Panc1 (cell line): ENCODE measurements at regions not wholly inside any gene's neighbourhood (a gene's known extent, or its start where the extent isn't known, plus 50 kb on each side); places are given as distances from the start of the nearest gene placed in this dataset.

Experiments used
- ATAC-seq: fragments of 200-7000 bp; cut with Tn5 transposase; 2 replicates; pipeline ENCODE4 v1.9.1; 2020; ENCODE audit warnings: mild to moderate bottlenecking, moderate library complexity
- BruUV-seq: library from RNA; stranded (reverse); fragments of 400-500 nt; replicated peaks from 2 replicates; lab custom pipeline; 2021; lab: Mats Ljungman, UMichigan
- CTCF ChIA-PET: fragments of 300-600 bp; sonication (Branson Sonifier 250); formaldehyde crosslinking; loops from one replicate; lab custom pipeline; 2022; ENCODE audit warnings: antibody characterized with exemption; lab: Charles Lee
- POLR2A ChIA-PET: fragments of 300-600 bp; sonication (Branson Sonifier 250); formaldehyde crosslinking; loops from one replicate; lab custom pipeline; 2022; ENCODE audit warnings: antibody characterized with exemption; lab: Charles Lee
- DNase-seq: peaks from one replicate; pipeline ENCODE4 v3.0.0-alpha.2; 2010; ENCODE audit warnings: low read depth, low spot score
- H3K27ac ChIP-seq: 2 replicates; pipeline ENCODE4 v1.5.1; 2011; ENCODE audit warnings: mild to moderate bottlenecking, low read length, inconsistent platforms
- H3K27me3 ChIP-seq: fragments of 200-500 bp; sonication (Bioruptor generic); 2 replicates; pipeline ENCODE4 v1.6.0; 2014; ENCODE audit warnings: low read length, inconsistent platforms; ENCODE audit not compliant: control insufficient read depth, insufficient read depth
- H3K36me3 ChIP-seq: fragments of 200-500 bp; sonication (Bioruptor generic); 2 replicates; pipeline ENCODE4 v1.5.1; 2014; ENCODE audit warnings: inconsistent platforms, mild to moderate bottlenecking, low read length, moderate library complexity; ENCODE audit not compliant: control insufficient read depth, insufficient read depth
- H3K4me1 ChIP-seq: 2 replicates; pipeline ENCODE4 v1.5.1; 2011; ENCODE audit warnings: inconsistent platforms, mild to moderate bottlenecking, low read length, moderate library complexity; ENCODE audit not compliant: control insufficient read depth, insufficient read depth
- H3K4me3 ChIP-seq, 2 experiments: 2 replicates each; pipeline ENCODE4 v1.5.1; 2011 to 2012; ENCODE audit warnings: low read depth in 2 of 2, low read length in 2 of 2, mild to moderate bottlenecking in 2 of 2, inconsistent platforms in 1 of 2, moderate library complexity in 1 of 2
- H3K9me3 ChIP-seq: fragments of 200-500 bp; sonication (Bioruptor generic); 2 replicates; pipeline ENCODE4 v1.5.1; 2014; ENCODE audit warnings: low read depth, mild to moderate bottlenecking, inconsistent platforms, low read length, moderate library complexity; ENCODE audit not compliant: control insufficient read depth, insufficient read depth
- CTCF ChIP-seq: fragments of 450-650 bp; IDR thresholded peaks from 2 replicates; pipeline ENCODE4 v1.5.1; 2017; ENCODE audit warnings: mild to moderate bottlenecking
- POLR2AphosphoS5 ChIP-seq: IDR thresholded peaks from 2 replicates; pipeline ENCODE4 v1.6.1; 2012; ENCODE audit warnings: mild to moderate bottlenecking, low read depth, low read length, moderate library complexity
- SIN3A ChIP-seq: IDR thresholded peaks from 2 replicates; pipeline ENCODE4 v1.6.1; 2012; ENCODE audit warnings: low read depth, mild to moderate bottlenecking, low read length, moderate library complexity, borderline replicate concordance; ENCODE audit not compliant: insufficient read depth
- TCF7L2 ChIP-seq: IDR thresholded peaks from 2 replicates; pipeline ENCODE4 v1.6.1; 2011; ENCODE audit warnings: mild to moderate bottlenecking, low read depth, low read length, inconsistent platforms
- in situ Hi-C: cut with HindIII; loops from 2 replicates; pipeline ENCODE4 v1.10.0; 2016; ENCODE audit warnings: low sequenced_read_pairs, low pct_unique_long_range_greater_than_20kb
- intact Hi-C: fragments of 100-400 bp; cut with micrococcal nuclease; formaldehyde crosslinking; loops from one replicate; pipeline ENCODE4 v1.10.0; 2022; ENCODE audit not compliant: unreplicated experiment
- TF ChIP-seq, protein P1 (sequence below), 2 experiments: IDR thresholded peaks; 2 replicates each; pipeline ENCODE4 v1.6.1; 2011 to 2012; ENCODE audit warnings: low read depth in 2 of 2, control low read depth in 1 of 2, low read length in 1 of 2, mild to moderate bottlenecking in 1 of 2, moderate library complexity in 1 of 2; ENCODE audit not compliant: insufficient read depth in 1 of 2

DNA sequence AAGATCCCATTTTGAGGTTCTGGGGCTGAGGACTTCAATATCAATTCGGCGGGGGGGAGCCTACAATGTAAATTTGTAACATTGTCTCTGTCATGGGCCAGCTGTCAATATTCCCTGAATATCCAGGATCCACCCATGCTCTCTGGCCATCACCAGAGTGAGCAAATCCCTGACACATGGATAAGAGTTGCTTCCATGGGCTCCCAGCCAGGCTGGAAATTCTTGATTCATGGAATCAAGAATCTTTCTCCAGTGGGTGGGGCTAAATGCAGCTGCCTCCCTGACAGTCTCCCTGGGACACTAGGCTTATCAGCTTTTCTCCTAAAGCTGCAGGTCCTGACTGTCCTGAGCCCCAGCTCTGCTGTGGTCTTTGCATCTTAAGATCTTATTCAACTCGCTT, 86.9 kb upstream of the IGLL5 start:
- intact Hi-C loops (no loop called here), in situ Hi-C loops (no loop called here)
- CTCF ChIA-PET, result no interaction called here
- BruUV-seq, result no TSS peak
- DNase-seq (no peak), ATAC-seq (no peak)
- no peaks in the 10 kb centered on the region for H3K9me3 ChIP-seq
- no peaks in the 10 kb centered on the region for H3K36me3 ChIP-seq
- H3K4me1 ChIP-seq, result no peaks in the 10 kb centered on the region
- TF ChIP-seq, protein P1, sequence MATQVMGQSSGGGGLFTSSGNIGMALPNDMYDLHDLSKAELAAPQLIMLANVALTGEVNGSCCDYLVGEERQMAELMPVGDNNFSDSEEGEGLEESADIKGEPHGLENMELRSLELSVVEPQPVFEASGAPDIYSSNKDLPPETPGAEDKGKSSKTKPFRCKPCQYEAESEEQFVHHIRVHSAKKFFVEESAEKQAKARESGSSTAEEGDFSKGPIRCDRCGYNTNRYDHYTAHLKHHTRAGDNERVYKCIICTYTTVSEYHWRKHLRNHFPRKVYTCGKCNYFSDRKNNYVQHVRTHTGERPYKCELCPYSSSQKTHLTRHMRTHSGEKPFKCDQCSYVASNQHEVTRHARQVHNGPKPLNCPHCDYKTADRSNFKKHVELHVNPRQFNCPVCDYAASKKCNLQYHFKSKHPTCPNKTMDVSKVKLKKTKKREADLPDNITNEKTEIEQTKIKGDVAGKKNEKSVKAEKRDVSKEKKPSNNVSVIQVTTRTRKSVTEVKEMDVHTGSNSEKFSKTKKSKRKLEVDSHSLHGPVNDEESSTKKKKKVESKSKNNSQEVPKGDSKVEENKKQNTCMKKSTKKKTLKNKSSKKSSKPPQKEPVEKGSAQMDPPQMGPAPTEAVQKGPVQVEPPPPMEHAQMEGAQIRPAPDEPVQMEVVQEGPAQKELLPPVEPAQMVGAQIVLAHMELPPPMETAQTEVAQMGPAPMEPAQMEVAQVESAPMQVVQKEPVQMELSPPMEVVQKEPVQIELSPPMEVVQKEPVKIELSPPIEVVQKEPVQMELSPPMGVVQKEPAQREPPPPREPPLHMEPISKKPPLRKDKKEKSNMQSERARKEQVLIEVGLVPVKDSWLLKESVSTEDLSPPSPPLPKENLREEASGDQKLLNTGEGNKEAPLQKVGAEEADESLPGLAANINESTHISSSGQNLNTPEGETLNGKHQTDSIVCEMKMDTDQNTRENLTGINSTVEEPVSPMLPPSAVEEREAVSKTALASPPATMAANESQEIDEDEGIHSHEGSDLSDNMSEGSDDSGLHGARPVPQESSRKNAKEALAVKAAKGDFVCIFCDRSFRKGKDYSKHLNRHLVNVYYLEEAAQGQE (IDR thresholded peaks at IDR 0.05; ENCODE audit: insufficient read depth in 1 of 2, low read depth in 2 of 2, low read length in 1 of 2), result no peak
- no peak for TF ChIP-seq SIN3A
- TF ChIP-seq POLR2AphosphoS5, result no peak
- TF ChIP-seq TCF7L2, result no peak
- no peak for TF ChIP-seq CTCF
- POLR2A ChIA-PET, result no interaction called here
- no peaks in the 10 kb centered on the region for H3K27me3 ChIP-seq
- H3K4me3 ChIP-seq, result no peak overlapping the region
- H3K27ac ChIP-seq, result no peak overlapping the region

DNA sequence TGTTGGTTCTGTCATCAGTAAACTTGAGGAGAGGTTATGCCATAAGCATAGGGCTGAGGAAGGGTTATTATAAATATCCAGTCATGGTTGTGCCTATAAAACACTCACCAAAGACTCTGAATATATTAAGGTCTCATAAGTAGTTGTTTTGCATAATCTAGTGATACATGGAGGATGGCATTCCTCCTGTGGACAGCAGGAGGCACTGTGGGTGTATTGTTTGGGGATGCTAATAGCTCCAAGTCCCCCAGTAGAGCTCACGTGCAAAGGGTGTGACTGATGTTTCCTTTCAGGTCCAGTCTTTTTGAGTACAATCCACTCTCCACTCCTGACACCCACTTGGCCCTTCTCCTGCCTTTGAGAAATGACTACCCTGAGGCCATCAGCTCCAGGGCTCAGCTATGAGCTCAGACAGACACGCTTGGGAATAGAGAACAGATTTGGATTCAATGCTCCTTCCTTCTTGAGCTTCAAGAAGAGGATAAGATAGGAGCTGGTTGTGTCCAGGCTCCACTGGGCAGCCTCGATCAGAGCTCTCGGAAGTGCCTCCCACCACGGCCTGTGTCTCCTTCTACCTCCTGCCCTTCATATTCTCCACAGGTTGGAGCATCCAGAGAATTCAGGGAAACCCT, 85.2 kb upstream of the IGLL5 start:
- intact Hi-C loops, result no loop called here
- H3K4me1 ChIP-seq, result no peaks in the 10 kb centered on the region
- H3K36me3 ChIP-seq, result no peaks in the 10 kb centered on the region
- CTCF ChIA-PET, result interaction anchor here (0.8 to 0.9 kb wide), 2 partner anchors 12 to 49 kb away, joined by 3 to 4 read pairs; no protein-coding TSS in a partner anchor
- in situ Hi-C loops, result no loop called here
- TF ChIP-seq SIN3A, result no peak
- TF ChIP-seq, protein P1 (IDR thresholded peaks at IDR 0.05; ENCODE audit: insufficient read depth in 1 of 2, low read depth in 2 of 2, low read length in 1 of 2), result no peak
- no peak for TF ChIP-seq TCF7L2
- TF ChIP-seq CTCF, result peak; percentile 28
- H3K9me3 ChIP-seq, result no peaks in the 10 kb centered on the region
- BruUV-seq, result no TSS peak
- H3K4me3 ChIP-seq, result no peak overlapping the region
- H3K27me3 ChIP-seq, result peaks cover 6% of the 10 kb centered on the region
- ATAC-seq (no peak), DNase-seq (no peak)
- POLR2A ChIA-PET, result no interaction called here
- no peak overlapping the region for H3K27ac ChIP-seq
